Gastrocnemius medialis (tissue), 4 donors: ENCODE measurements at regions not wholly inside any gene's neighbourhood (a gene's known extent, or its start where the extent isn't known, plus 50 kb on each side); places are given as distances from the start of the nearest gene placed in this dataset.
"Not testable (repeated sequence)": the region's sequence is repeated elsewhere in the genome, so short reads cannot be mapped to it uniquely, and the experiment has no call there.

ENCODE experiments used
- ATAC-seq, 2 donors: fragments of 150-250 bp; one replicate each; pipeline ENCODE4 v1.9.1; 2016
- DNase-seq, 2 donors: peaks; one replicate each; pipeline ENCODE4 v3.0.0-alpha.2; 2019
- H3K27ac ChIP-seq, 4 donors: fragments of 200-600 bp; sonication (generic); 1 replicate in 1 of 4; 2 replicates in 3 of 4; pipeline ENCODE4 v1.5.1; 2016 to 2018; ENCODE audit warnings: mild to moderate bottlenecking in 2 of 4, moderate library complexity in 1 of 4
- H3K27me3 ChIP-seq, 3 donors: fragments of 200-600 bp; sonication (generic) in 2 of 3; 1 replicate in 1 of 3; 2 replicates in 2 of 3; pipeline versions ENCODE4 v1.5.1 to v1.6.0; 2016 to 2019; ENCODE audit warnings: mild to moderate bottlenecking in 1 of 3, moderate library complexity in 1 of 3
- H3K36me3 ChIP-seq, 2 donors: fragments of 200-600 bp; sonication (generic) in 1 of 2; one replicate each; pipeline ENCODE4 v1.5.1; 2017 to 2018
- H3K4me1 ChIP-seq, 2 donors: fragments of 200-600 bp; sonication (generic) in 1 of 2; one replicate each; pipeline ENCODE4 v1.5.1; 2016 to 2017; ENCODE audit warnings: mild to moderate bottlenecking in 2 of 2
- H3K4me3 ChIP-seq, 4 donors: fragments of 200-600 bp; sonication (generic) in 3 of 4; 1 replicate in 1 of 4; 2 replicates in 3 of 4; pipeline ENCODE4 v1.5.1; 2016 to 2019; ENCODE audit warnings: mild to moderate bottlenecking in 2 of 4
- H3K9me3 ChIP-seq, 3 donors: fragments of 200-600 bp; sonication (generic) in 2 of 3; 1 replicate in 1 of 3; 2 replicates in 2 of 3; pipeline ENCODE4 v1.5.1; 2016 to 2019
- in situ Hi-C, 4 donors: fragments of 200-750 bp; cut with MboI; loops; one replicate each; pipeline versions ENCODE4 v1.15.0 to v1.8.0; 2017; ENCODE audit warnings: low sequenced_read_pairs in 4 of 4
- intact Hi-C: fragments of 100-400 bp; cut with DNase I; formaldehyde crosslinking; loops from one replicate; pipeline ENCODE4 v1.15.1; 2023; ENCODE audit warnings: low total_unique reads

GRCh38 chr20:30297878-30298595 lies 959.4 kb upstream of the DEFB115 start:
- H3K27ac ChIP-seq, H3K36me3 ChIP-seq, DNase-seq, in situ Hi-C loops, H3K4me1 ChIP-seq, H3K4me3 ChIP-seq, H3K27me3 ChIP-seq, H3K9me3 ChIP-seq, ATAC-seq, intact Hi-C loops: not testable (repeated sequence)

DNA sequence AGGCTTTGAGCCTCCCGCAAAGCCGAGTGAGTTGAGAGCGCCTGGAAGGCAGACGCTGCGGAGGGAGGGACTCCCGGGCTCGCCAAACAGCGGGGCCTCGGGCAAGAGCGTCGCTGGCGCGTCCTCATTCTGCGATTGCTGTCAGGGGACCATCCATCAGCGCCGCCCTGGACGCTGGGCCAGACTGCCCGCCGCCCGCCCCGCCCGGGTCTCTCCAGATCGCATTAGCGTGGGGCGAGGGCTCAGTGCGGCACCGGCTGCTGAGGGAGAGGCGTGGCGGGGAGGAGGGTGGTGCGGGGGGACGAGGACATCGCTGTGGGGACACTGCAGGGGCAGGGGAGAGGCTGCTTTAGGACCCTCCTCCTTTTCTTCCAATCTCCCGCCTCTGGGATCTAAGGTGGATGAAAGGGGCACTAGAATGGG lies 957.2 kb upstream of the DEFB115 start:
- H3K27me3 ChIP-seq, H3K4me1 ChIP-seq, intact Hi-C loops, H3K9me3 ChIP-seq, in situ Hi-C loops, H3K4me3 ChIP-seq, H3K27ac ChIP-seq, DNase-seq, ATAC-seq, H3K36me3 ChIP-seq: not testable (repeated sequence)

DNA sequence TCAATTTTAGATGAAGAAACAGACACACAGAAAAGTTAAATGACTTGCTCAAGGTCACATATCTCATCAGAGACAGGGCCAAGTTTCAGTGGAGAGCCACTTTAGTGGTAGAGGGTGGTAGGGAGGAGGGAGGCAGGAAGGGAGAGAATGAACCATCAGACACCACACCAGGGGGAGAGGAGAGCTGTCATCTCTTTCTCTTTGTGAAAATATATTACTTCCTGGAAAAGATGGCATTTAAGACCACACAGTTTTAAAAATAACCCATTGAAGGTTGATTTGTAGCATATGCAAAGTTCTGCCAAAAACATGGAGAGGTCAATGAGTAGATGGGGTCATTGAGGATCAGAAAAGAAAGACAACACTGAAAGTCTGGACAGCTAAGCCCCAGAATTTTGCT lies 954.7 kb upstream of the DEFB115 start:
- H3K4me1 ChIP-seq, DNase-seq, in situ Hi-C loops, intact Hi-C loops, H3K36me3 ChIP-seq, H3K27me3 ChIP-seq, ATAC-seq, H3K4me3 ChIP-seq, H3K27ac ChIP-seq, H3K9me3 ChIP-seq: not testable (repeated sequence)

DNA sequence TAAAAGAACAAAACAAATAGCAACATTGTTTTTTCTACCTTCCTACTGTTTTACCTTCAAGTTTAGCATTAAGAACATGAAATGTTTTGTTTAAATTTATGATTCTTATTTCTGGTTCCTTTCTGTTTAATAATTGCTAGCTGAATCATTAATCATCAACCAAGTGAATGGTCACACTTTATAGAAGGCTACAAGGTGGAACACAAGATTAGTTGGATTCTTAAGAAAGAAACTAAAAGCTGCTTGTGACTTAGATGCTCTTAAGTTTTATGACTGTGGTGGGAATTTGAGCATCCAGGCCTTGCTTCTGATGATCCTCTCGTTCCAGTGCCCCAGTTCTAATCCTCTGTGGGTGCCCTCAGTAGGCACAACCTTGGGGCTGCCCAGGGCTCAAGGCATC lies 947.5 kb upstream of the DEFB115 start:
- in situ Hi-C loops, H3K27ac ChIP-seq, DNase-seq, intact Hi-C loops, H3K36me3 ChIP-seq, H3K4me1 ChIP-seq, H3K9me3 ChIP-seq, H3K4me3 ChIP-seq, ATAC-seq, H3K27me3 ChIP-seq: not testable (repeated sequence)

DNA sequence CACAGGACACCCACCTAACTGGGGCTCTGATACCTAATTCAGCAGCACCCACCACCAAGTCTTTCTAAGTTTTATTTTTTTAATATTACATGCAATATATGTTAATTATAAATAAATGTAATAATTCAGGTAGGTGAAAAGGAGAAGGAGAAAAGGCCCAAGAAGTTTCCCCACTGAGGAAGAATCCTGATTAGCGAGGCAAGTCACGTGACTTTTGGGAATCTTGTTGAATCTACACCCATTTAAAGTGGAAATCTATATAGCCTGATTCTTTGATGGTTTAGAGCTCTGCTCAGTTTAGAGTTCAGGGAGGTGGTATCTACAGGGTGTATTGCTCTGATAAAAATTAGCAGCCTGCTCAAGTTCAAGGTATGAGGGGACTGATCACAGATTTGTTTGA lies 947.1 kb upstream of the DEFB115 start:
- in situ Hi-C loops, H3K27ac ChIP-seq, ATAC-seq, intact Hi-C loops, H3K9me3 ChIP-seq, H3K4me3 ChIP-seq, H3K4me1 ChIP-seq, H3K27me3 ChIP-seq, H3K36me3 ChIP-seq, DNase-seq: not testable (repeated sequence)

DNA sequence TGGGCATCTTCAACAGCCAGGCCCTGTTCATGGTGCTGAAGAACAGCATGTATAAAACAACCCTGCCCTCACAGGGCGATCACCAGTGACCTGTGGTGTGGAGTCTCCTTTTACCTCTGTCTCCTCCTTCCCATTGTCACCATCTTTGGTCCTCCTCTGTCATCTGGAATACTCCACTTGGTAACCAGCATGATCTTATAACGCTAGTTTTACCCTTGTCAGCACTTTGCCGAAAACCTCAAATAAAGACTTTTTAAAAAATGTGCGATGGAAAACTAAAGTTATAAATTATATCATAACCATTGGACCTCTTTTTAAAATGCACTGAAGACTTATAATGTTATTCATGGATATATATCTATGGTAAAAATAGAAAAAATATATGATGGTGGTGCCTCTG lies 945.2 kb upstream of the DEFB115 start:
- DNase-seq, intact Hi-C loops, in situ Hi-C loops, H3K27me3 ChIP-seq, H3K27ac ChIP-seq, H3K36me3 ChIP-seq, H3K4me3 ChIP-seq, H3K9me3 ChIP-seq, ATAC-seq, H3K4me1 ChIP-seq: not testable (repeated sequence)

- DNase-seq, H3K27ac ChIP-seq, H3K4me3 ChIP-seq, H3K36me3 ChIP-seq, ATAC-seq, in situ Hi-C loops, H3K4me1 ChIP-seq, H3K27me3 ChIP-seq, H3K9me3 ChIP-seq, intact Hi-C loops: not testable (repeated sequence)
Measured at GRCh38 chr20:30313660-30314059, 943.8 kb upstream of the DEFB115 start.

DNA sequence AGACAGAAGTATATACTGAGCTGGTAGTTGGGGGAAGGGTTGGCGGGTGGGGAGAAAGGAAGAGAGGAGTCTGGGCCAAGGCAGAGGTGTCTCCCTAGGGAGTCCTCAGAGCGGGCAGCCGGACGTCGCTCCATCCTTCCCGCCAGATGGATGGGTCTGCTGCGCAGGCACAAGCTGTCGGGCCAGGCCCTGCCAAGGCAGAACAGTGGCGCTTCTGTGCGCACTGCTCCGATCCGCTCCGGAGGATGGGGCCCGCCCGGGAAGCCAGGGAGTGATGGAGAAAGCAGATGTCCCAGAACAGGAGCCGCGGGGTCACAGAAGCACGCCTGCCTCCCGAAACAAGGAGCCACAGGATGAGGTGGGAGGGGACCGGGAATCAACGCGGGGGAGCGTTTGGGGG lies 941.4 kb upstream of the DEFB115 start:
- H3K4me1 ChIP-seq, H3K9me3 ChIP-seq, in situ Hi-C loops, H3K4me3 ChIP-seq, H3K27me3 ChIP-seq, H3K36me3 ChIP-seq, ATAC-seq, DNase-seq, intact Hi-C loops, H3K27ac ChIP-seq: not testable (repeated sequence)

GRCh38 chr20:30316532-30317299 lies 940.7 kb upstream of the DEFB115 start:
- H3K9me3 ChIP-seq, DNase-seq, H3K27ac ChIP-seq, intact Hi-C loops, ATAC-seq, H3K36me3 ChIP-seq, H3K4me1 ChIP-seq, in situ Hi-C loops, H3K4me3 ChIP-seq, H3K27me3 ChIP-seq: not testable (repeated sequence)

DNA sequence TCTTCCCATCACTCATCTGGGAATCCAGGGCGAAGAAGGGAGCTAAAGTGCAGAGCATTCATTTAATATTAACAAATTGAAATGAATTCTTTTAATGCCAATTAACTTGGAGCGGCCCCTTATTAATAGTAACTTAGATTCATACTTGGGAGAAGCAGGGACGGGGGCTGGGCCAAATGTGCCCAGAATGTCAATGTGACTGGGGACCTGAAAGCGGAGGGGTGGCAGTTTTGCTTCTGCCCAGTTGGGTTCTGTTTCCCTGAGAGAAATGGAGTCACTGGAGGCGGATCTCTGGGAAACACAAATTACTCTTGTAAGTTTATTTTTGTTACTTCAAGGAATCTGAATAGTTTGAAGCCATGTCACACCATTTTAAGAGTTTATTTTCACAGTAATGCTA lies 923.7 kb upstream of the DEFB115 start:
- H3K36me3 ChIP-seq, DNase-seq, H3K9me3 ChIP-seq, H3K27me3 ChIP-seq, H3K4me1 ChIP-seq, in situ Hi-C loops, ATAC-seq, H3K27ac ChIP-seq, intact Hi-C loops, H3K4me3 ChIP-seq: not testable (repeated sequence)

DNA sequence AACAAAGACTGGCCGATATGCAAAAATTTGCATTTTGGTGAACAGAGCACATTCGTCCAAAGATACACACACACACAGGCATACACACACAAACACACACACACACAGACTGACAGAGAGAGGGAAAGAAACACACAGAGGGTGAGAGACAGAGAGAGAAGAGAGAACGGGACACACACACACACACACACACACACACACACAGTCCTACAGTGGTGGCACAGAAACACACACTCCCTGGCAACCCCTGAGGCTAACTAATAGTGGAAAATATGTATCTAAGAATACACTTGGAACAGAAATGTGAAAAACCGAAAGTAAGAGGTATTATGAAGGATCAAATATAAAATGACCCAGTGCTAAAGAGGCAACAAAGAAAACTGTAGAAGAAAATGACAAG lies 919.9 kb upstream of the DEFB115 start:
- DNase-seq, intact Hi-C loops, H3K9me3 ChIP-seq, ATAC-seq, H3K27ac ChIP-seq, H3K27me3 ChIP-seq, H3K36me3 ChIP-seq, in situ Hi-C loops, H3K4me1 ChIP-seq, H3K4me3 ChIP-seq: not testable (repeated sequence)

DNA sequence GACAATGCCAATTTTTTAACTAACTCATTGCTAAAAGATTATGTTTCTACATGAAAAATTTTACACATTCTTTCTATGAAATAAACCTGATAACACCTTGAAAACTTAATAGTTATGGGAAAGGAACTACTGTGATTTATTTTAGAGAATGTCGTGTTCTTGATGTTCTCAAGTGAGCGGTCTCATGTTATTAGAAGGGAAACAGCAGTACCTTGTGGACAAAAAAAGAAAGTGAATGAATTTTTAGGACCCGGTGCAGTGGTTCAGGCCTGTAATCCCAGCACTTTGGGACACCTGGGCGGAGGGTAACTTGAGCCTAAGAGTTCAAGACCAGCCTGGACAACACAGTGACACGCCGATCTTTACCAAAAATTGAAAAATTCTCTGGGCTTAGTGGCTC lies 908.5 kb upstream of the DEFB115 start:
- H3K36me3 ChIP-seq, DNase-seq, H3K27me3 ChIP-seq, intact Hi-C loops, H3K9me3 ChIP-seq, H3K4me3 ChIP-seq, in situ Hi-C loops, H3K4me1 ChIP-seq, H3K27ac ChIP-seq, ATAC-seq: not testable (repeated sequence)
